ENCODE measurements at regions not wholly inside any gene's neighbourhood (a gene's known extent, or its start where the extent isn't known, plus 50 kb on each side); places are given as distances from the start of the nearest gene placed in this dataset.

- Histone ChIP-seq H3K4me3 (replicated peaks in 1 of 3; ENCODE audit: insufficient read depth in 1 of 3, low read depth in 1 of 3, low read length in 3 of 3) (no peak overlapping the region), H3K79me2 (ENCODE audit: control insufficient read depth, insufficient read depth, low read length) (no peaks in the 10 kb centered on the region), H2AFZ (ENCODE audit: low read depth, low read length) (no peak overlapping the region), H3K9me1 (replicated peaks; ENCODE audit: control insufficient read depth, extremely low read depth, insufficient read depth, low read length) (no peaks in the 10 kb centered on the region), H3K9me3 (replicated peaks; ENCODE audit: control insufficient read depth, insufficient read depth, low read length) (no peaks in the 10 kb centered on the region), H3K4me1 (ENCODE audit: control insufficient read depth, extremely low read depth, insufficient read depth, low read length) (no peaks in the 10 kb centered on the region), H3K27me3 (ENCODE audit: control insufficient read depth in 2 of 2, insufficient read depth in 2 of 2, low read length in 2 of 2) (no peaks in the 10 kb centered on the region), H3K36me3 (ENCODE audit: control insufficient read depth in 2 of 2, extremely low read depth in 1 of 2, insufficient read depth in 2 of 2, low read length in 2 of 2) (no peaks in the 10 kb centered on the region), H3K27ac (ENCODE audit: insufficient read depth, low read depth, low read length) (no peak overlapping the region), H3K4me2 (ENCODE audit: insufficient read depth, low read length) (no peak overlapping the region), H3K9ac (replicated peaks; ENCODE audit: extremely low read depth, insufficient read depth, low read length) (no peak overlapping the region), H4K20me1 (replicated peaks; ENCODE audit: control insufficient read depth, extremely low read depth, insufficient read depth, low read length) (no peaks in the 10 kb centered on the region)
- no TSS peak for BruUV-seq (replicated peaks)
- DNase-seq (ENCODE audit: low read depth, low spot score) (no peak), FAIRE-seq (no peak)
- dilution Hi-C loops (cut with MboI; ENCODE audit: extremely low pct_ligation_motif_present, low sequenced_read_pairs), result no loop called here
- CTCF ChIA-PET, result no interaction called here
- intact Hi-C loops (cut with micrococcal nuclease), result no loop called here
- no peak for TF ChIP-seq EZH2 (IDR thresholded peaks at IDR 0.05; ENCODE audit: borderline replicate concordance, low read depth, low read length, severe bottlenecking)
- no peak for TF ChIP-seq MAX (IDR thresholded peaks at IDR 0.05; ENCODE audit: insufficient read depth, insufficient read length)
- no peak for TF ChIP-seq GATA2 (IDR thresholded peaks at IDR 0.05; ENCODE audit: insufficient read depth, insufficient read length, low read depth, low read length)
- TF ChIP-seq MYC (IDR thresholded peaks at IDR 0.05; ENCODE audit: low read depth, low read length), result no peak
- no peak for TF ChIP-seq JUN (IDR thresholded peaks at IDR 0.05; ENCODE audit: borderline replicate concordance, insufficient read depth, insufficient read length, low read depth)
- no peak for TF ChIP-seq POLR2A (IDR thresholded peaks at IDR 0.05; ENCODE audit: low read depth, low read length)
- TF ChIP-seq POLR2AphosphoS5 (IDR thresholded peaks at IDR 0.05; ENCODE audit: insufficient read depth, low read depth, low read length), result no peak
- no peak for TF ChIP-seq CTCF (IDR thresholded peaks at IDR 0.05; ENCODE audit: extremely low read depth in 1 of 2, insufficient read depth in 1 of 2, low read depth in 1 of 2, low read length in 2 of 2)
- TF ChIP-seq FOS (IDR thresholded peaks at IDR 0.05; ENCODE audit: borderline replicate concordance, insufficient read depth, low read length), result no peak
- POLR2A ChIA-PET, result no interaction called here
Observed at GRCh38 chr6:22059946-22060345, 236.9 kb downstream of the PRL start.

All from endothelial cell of umbilical vein (primary cell).